ENCODE measurements at regions not wholly inside any gene's neighbourhood (a gene's known extent, or its start where the extent isn't known, plus 50 kb on each side); places are given as distances from the start of the nearest gene placed in this dataset.

- Mint-ChIP-seq H3K36me3 (ENCODE audit: low read depth) (no peaks in the 10 kb centered on the region), H3K27me3 (peaks cover 8% of the 10 kb centered on the region), H3K9me3 (no peaks in the 10 kb centered on the region), H3K4me1 (ENCODE audit: low read depth) (no peaks in the 10 kb centered on the region), H3K4me3 (no peak overlapping the region), H3K27ac (no peak overlapping the region)
- Histone ChIP-seq H3K36me3 (ENCODE audit: insufficient read depth, low read length) (no peaks in the 10 kb centered on the region), H3K27me3 (ENCODE audit: control insufficient read depth in 1 of 2, insufficient read depth in 2 of 2, low read length in 2 of 2) (no peaks in the 10 kb centered on the region), H3K27ac (ENCODE audit: low read depth in 1 of 2, low read length in 2 of 2) (no peak overlapping the region), H3K4me1 (ENCODE audit: insufficient read depth, low read length) (no peaks in the 10 kb centered on the region), H3K4me3 (ENCODE audit: low read length) (no peak overlapping the region), H3K9me3 (ENCODE audit: control insufficient read depth in 1 of 2, insufficient read depth in 1 of 2, low read length in 2 of 2) (peaks cover 0 to 4% of the 10 kb centered on the region in 2 experiments)
- TF ChIP-seq, protein P1, sequence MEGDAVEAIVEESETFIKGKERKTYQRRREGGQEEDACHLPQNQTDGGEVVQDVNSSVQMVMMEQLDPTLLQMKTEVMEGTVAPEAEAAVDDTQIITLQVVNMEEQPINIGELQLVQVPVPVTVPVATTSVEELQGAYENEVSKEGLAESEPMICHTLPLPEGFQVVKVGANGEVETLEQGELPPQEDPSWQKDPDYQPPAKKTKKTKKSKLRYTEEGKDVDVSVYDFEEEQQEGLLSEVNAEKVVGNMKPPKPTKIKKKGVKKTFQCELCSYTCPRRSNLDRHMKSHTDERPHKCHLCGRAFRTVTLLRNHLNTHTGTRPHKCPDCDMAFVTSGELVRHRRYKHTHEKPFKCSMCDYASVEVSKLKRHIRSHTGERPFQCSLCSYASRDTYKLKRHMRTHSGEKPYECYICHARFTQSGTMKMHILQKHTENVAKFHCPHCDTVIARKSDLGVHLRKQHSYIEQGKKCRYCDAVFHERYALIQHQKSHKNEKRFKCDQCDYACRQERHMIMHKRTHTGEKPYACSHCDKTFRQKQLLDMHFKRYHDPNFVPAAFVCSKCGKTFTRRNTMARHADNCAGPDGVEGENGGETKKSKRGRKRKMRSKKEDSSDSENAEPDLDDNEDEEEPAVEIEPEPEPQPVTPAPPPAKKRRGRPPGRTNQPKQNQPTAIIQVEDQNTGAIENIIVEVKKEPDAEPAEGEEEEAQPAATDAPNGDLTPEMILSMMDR (IDR thresholded peaks at IDR 0.05) = no peak
- intact Hi-C loops (cut with DNase I, micrococcal nuclease) = no loop called here
- no peak for DNase-seq
- ChIA-PET CTCF (no interaction called here), POLR2A (no interaction called here)
- no peak for ATAC-seq (ENCODE audit: poor library complexity)
Observed at GRCh38 chr1:219404629-219405028, 208.3 kb downstream of the ZC3H11B start.

- no peaks in the 10 kb centered on the region for H3K36me3 ChIP-seq (ENCODE audit: insufficient read depth, low read length)
- no peak overlapping the region for H3K4me3 Mint-ChIP-seq
- ATAC-seq (ENCODE audit: poor library complexity) = no peak
- H3K27ac ChIP-seq (ENCODE audit: low read depth in 1 of 2, low read length in 2 of 2) = no peak overlapping the region
- no peaks in the 10 kb centered on the region for H3K36me3 Mint-ChIP-seq (ENCODE audit: low read depth)
- ChIA-PET POLR2A (no interaction called here), CTCF (no interaction called here)
- no peaks in the 10 kb centered on the region for H3K4me1 ChIP-seq (ENCODE audit: insufficient read depth, low read length)
- peaks cover 8% of the 10 kb centered on the region for H3K27me3 Mint-ChIP-seq
- no peak overlapping the region for H3K4me3 ChIP-seq (ENCODE audit: low read length)
- peaks cover 3% of the 10 kb centered on the region for H3K9me3 Mint-ChIP-seq
- H3K9me3 ChIP-seq (ENCODE audit: control insufficient read depth in 1 of 2, insufficient read depth in 1 of 2, low read length in 2 of 2) = peaks cover 0 to 12% of the 10 kb centered on the region in 2 experiments
- no peaks in the 10 kb centered on the region for H3K4me1 Mint-ChIP-seq (ENCODE audit: low read depth)
- intact Hi-C loops (cut with DNase I, micrococcal nuclease) = no loop called here
- no peak for DNase-seq
- H3K27me3 ChIP-seq (ENCODE audit: control insufficient read depth in 1 of 2, insufficient read depth in 2 of 2, low read length in 2 of 2) = no peaks in the 10 kb centered on the region
- TF ChIP-seq, protein P1 (IDR thresholded peaks at IDR 0.05) = no peak
- H3K27ac Mint-ChIP-seq = no peak overlapping the region
Observed at GRCh38 chr1:219402925-219403324, 210.0 kb downstream of the ZC3H11B start.

GRCh38 chr1:219401724-219402625, 210.9 kb downstream of the ZC3H11B start:
- no peaks in the 10 kb centered on the region for H3K36me3 Mint-ChIP-seq (ENCODE audit: low read depth)
- ATAC-seq (ENCODE audit: poor library complexity) (no peak), DNase-seq (no peak)
- Histone ChIP-seq H3K27ac (ENCODE audit: low read depth in 1 of 2, low read length in 2 of 2) (no peak overlapping the region), H3K36me3 (ENCODE audit: insufficient read depth, low read length) (no peaks in the 10 kb centered on the region), H3K4me1 (ENCODE audit: insufficient read depth, low read length) (no peaks in the 10 kb centered on the region), H3K9me3 (ENCODE audit: control insufficient read depth in 1 of 2, insufficient read depth in 1 of 2, low read length in 2 of 2) (peaks cover 0 to 12% of the 10 kb centered on the region in 2 experiments), H3K4me3 (ENCODE audit: low read length) (no peak overlapping the region), H3K27me3 (ENCODE audit: control insufficient read depth in 1 of 2, insufficient read depth in 2 of 2, low read length in 2 of 2) (no peaks in the 10 kb centered on the region)
- no peak overlapping the region for H3K27ac Mint-ChIP-seq
- H3K4me1 Mint-ChIP-seq (ENCODE audit: low read depth) = no peaks in the 10 kb centered on the region
- TF ChIP-seq, protein P1 (IDR thresholded peaks at IDR 0.05) = no peak
- CTCF ChIA-PET = no interaction called here
- intact Hi-C loops (cut with DNase I, micrococcal nuclease) = no loop called here
- POLR2A ChIA-PET = no interaction called here
- peaks cover 8% of the 10 kb centered on the region for H3K27me3 Mint-ChIP-seq
- peaks cover 4% of the 10 kb centered on the region for H3K9me3 Mint-ChIP-seq
- H3K4me3 Mint-ChIP-seq = no peak overlapping the region
